Spinal cord (tissue), 9 donors: ENCODE measurements at regions not wholly inside any gene's neighbourhood (a gene's known extent, or its start where the extent isn't known, plus 50 kb on each side); places are given as distances from the start of the nearest gene placed in this dataset.

Experiments used
- DNase-seq, 6 donors: peaks; one replicate each; pipeline versions ENCODE4 v3.0.0 to v3.0.0-alpha.2; 2013 to 2015; ENCODE audit warnings: low spot score in 6 of 6, low read depth in 4 of 6
- H3K27ac ChIP-seq: one replicate; pipeline ENCODE4 v1.5.1; 2013; ENCODE audit warnings: low read depth, low read length, control low read depth
- H3K27me3 ChIP-seq: one replicate; pipeline ENCODE4 v1.6.1; 2013; ENCODE audit warnings: low read length; ENCODE audit not compliant: control insufficient read depth, insufficient read depth
- H3K36me3 ChIP-seq: one replicate; pipeline ENCODE4 v1.6.1; 2013; ENCODE audit warnings: low read length; ENCODE audit not compliant: control insufficient read depth, insufficient read depth
- H3K4me1 ChIP-seq: one replicate; pipeline ENCODE4 v1.6.1; 2013; ENCODE audit warnings: low read length; ENCODE audit not compliant: control insufficient read depth, insufficient read depth
- H3K4me3 ChIP-seq: one replicate; pipeline ENCODE4 v1.5.1; 2013; ENCODE audit warnings: low read depth, low read length, control low read depth
- H3K9me3 ChIP-seq: one replicate; pipeline ENCODE4 v1.6.1; 2013; ENCODE audit warnings: low read length; ENCODE audit not compliant: control insufficient read depth, insufficient read depth
- WGBS: methylation state at CpG from one replicate; pipeline ENCODE4 v1.1.5; 2013; ENCODE audit warnings: missing lambda C conversion rate; ENCODE audit not compliant: insufficient coverage; 5-methylcytosine and 5-hydroxymethylcytosine counted together
- donor health status: healthy.

- Histone ChIP-seq H3K9me3 (no peaks in the 10 kb centered on the region), H3K4me3 (no peak overlapping the region), H3K4me1 (no peaks in the 10 kb centered on the region), H3K36me3 (no peaks in the 10 kb centered on the region), H3K27ac (no peak overlapping the region), H3K27me3 (peaks cover 8% of the 10 kb centered on the region)
- peak in 1 of 6 donors; percentile 56 for DNase-seq
- 49% methylated on average over 5 of the region's 5 CpGs for WGBS
Measured at GRCh38 chrX:43481576-43481975, 174.5 kb upstream of the MAOA start.

- DNase-seq, result no peak
- WGBS, result 22% methylated on average over 1 of the region's 3 CpGs
- H3K27me3 ChIP-seq, result no peaks in the 10 kb centered on the region
- no peak overlapping the region for H3K27ac ChIP-seq
- H3K9me3 ChIP-seq, result no peaks in the 10 kb centered on the region
- no peak overlapping the region for H3K4me3 ChIP-seq
- no peaks in the 10 kb centered on the region for H3K4me1 ChIP-seq
- H3K36me3 ChIP-seq, result no peaks in the 10 kb centered on the region
Measured at GRCh38 chrX:43493756-43494155, 162.3 kb upstream of the MAOA start.

GRCh38 chrX:43500246-43500645 is 155.9 kb upstream of the MAOA start:
- H3K9me3 ChIP-seq, result no peaks in the 10 kb centered on the region
- H3K4me1 ChIP-seq, result no peaks in the 10 kb centered on the region
- no peak overlapping the region for H3K4me3 ChIP-seq
- no peak for DNase-seq
- WGBS, result no CpG with 5 or more reads among the region's 1 CpG
- no peaks in the 10 kb centered on the region for H3K27me3 ChIP-seq
- H3K36me3 ChIP-seq, result no peaks in the 10 kb centered on the region
- no peak overlapping the region for H3K27ac ChIP-seq

GRCh38 chrX:43500996-43501694 is 155.0 kb upstream of the MAOA start:
- no peak overlapping the region for H3K27ac ChIP-seq
- H3K4me1 ChIP-seq, result no peaks in the 10 kb centered on the region
- H3K9me3 ChIP-seq, result no peaks in the 10 kb centered on the region
- no peak overlapping the region for H3K4me3 ChIP-seq
- DNase-seq, result no peak
- H3K36me3 ChIP-seq, result no peaks in the 10 kb centered on the region
- H3K27me3 ChIP-seq, result no peaks in the 10 kb centered on the region
- no CpG with 5 or more reads among the region's 2 CpGs for WGBS

GRCh38 chrX:43504394-43504793 is 151.7 kb upstream of the MAOA start:
- H3K36me3 ChIP-seq, result no peaks in the 10 kb centered on the region
- H3K27me3 ChIP-seq, result peaks cover 5% of the 10 kb centered on the region
- no peaks in the 10 kb centered on the region for H3K9me3 ChIP-seq
- DNase-seq, result no peak
- no peaks in the 10 kb centered on the region for H3K4me1 ChIP-seq
- no peak overlapping the region for H3K27ac ChIP-seq
- H3K4me3 ChIP-seq, result no peak overlapping the region

- Histone ChIP-seq H3K27me3 (peaks cover 5% of the 10 kb centered on the region), H3K4me1 (no peaks in the 10 kb centered on the region), H3K9me3 (no peaks in the 10 kb centered on the region), H3K4me3 (no peak overlapping the region), H3K27ac (no peak overlapping the region), H3K36me3 (no peaks in the 10 kb centered on the region)
- WGBS, result 58% methylated on average over 2 of the region's 3 CpGs
- DNase-seq, result no peak
Measured at GRCh38 chrX:43505769-43506168, 150.3 kb upstream of the MAOA start.

GRCh38 chrX:43508694-43509093 is 147.4 kb upstream of the MAOA start:
- no peaks in the 10 kb centered on the region for H3K9me3 ChIP-seq
- DNase-seq, result no peak
- no peaks in the 10 kb centered on the region for H3K4me1 ChIP-seq
- H3K4me3 ChIP-seq, result no peak overlapping the region
- no peaks in the 10 kb centered on the region for H3K36me3 ChIP-seq
- H3K27me3 ChIP-seq, result peaks cover 8% of the 10 kb centered on the region
- no peak overlapping the region for H3K27ac ChIP-seq

- H3K27ac ChIP-seq, result no peak overlapping the region
- no peaks in the 10 kb centered on the region for H3K9me3 ChIP-seq
- no peaks in the 10 kb centered on the region for H3K36me3 ChIP-seq
- DNase-seq, result no peak
- WGBS, result no CpG with 5 or more reads among the region's 1 CpG
- H3K27me3 ChIP-seq, result peaks cover 8% of the 10 kb centered on the region
- no peaks in the 10 kb centered on the region for H3K4me1 ChIP-seq
- H3K4me3 ChIP-seq, result no peak overlapping the region
Measured at GRCh38 chrX:43510209-43510608, 145.9 kb upstream of the MAOA start.

GRCh38 chrX:43513085-43513484 is 143.0 kb upstream of the MAOA start:
- 38% methylated on average over 1 of the region's 3 CpGs for WGBS
- Histone ChIP-seq H3K4me1 (no peaks in the 10 kb centered on the region), H3K36me3 (no peaks in the 10 kb centered on the region), H3K27ac (no peak overlapping the region), H3K4me3 (no peak overlapping the region), H3K9me3 (no peaks in the 10 kb centered on the region), H3K27me3 (peaks cover 3% of the 10 kb centered on the region)
- DNase-seq, result no peak

GRCh38 chrX:43514820-43515219 is 141.3 kb upstream of the MAOA start:
- Histone ChIP-seq H3K4me3 (no peak overlapping the region), H3K27ac (no peak overlapping the region), H3K27me3 (peaks cover 3% of the 10 kb centered on the region), H3K4me1 (no peaks in the 10 kb centered on the region), H3K36me3 (no peaks in the 10 kb centered on the region), H3K9me3 (no peaks in the 10 kb centered on the region)
- no CpG with 5 or more reads among the region's 1 CpG for WGBS
- no peak for DNase-seq
